Neuronal stem cell (in vitro differentiated cells): ENCODE measurements at regions not wholly inside any gene's neighbourhood (a gene's known extent, or its start where the extent isn't known, plus 50 kb on each side); places are given as distances from the start of the nearest gene placed in this dataset.

ENCODE experiments used
- DNase-seq: peaks from one replicate; pipeline ENCODE4 v3.0.0-alpha.2; 2013; ENCODE audit warnings: low spot score
- H2AFZ ChIP-seq: one replicate; pipeline ENCODE4 v1.6.1; 2013; ENCODE audit warnings: mild to moderate bottlenecking, low read length, inconsistent platforms
- H2AK5ac ChIP-seq: 2 replicates; pipeline ENCODE4 v1.6.1; 2013; ENCODE audit warnings: low read depth, mild to moderate bottlenecking, inconsistent platforms, low read length, moderate library complexity, mixed read lengths
- H2BK120ac ChIP-seq: 2 replicates; pipeline ENCODE4 v1.6.1; 2013; ENCODE audit warnings: low read depth, mild to moderate bottlenecking, inconsistent platforms, low read length, moderate library complexity, mixed read lengths
- H2BK12ac ChIP-seq: one replicate; pipeline ENCODE4 v1.6.1; 2013; ENCODE audit warnings: low read length, inconsistent platforms
- H2BK15ac ChIP-seq: 2 replicates; pipeline ENCODE4 v1.6.1; 2013; ENCODE audit warnings: mild to moderate bottlenecking, low read length, inconsistent platforms, mixed read lengths
- H2BK5ac ChIP-seq: one replicate; pipeline ENCODE4 v1.6.1; 2013; ENCODE audit warnings: inconsistent platforms, mild to moderate bottlenecking, low read length, moderate library complexity
- H3K14ac ChIP-seq: one replicate; pipeline ENCODE4 v1.6.1; 2013; ENCODE audit warnings: low read length, inconsistent platforms
- H3K18ac ChIP-seq: 2 replicates; pipeline ENCODE4 v1.6.1; 2013; ENCODE audit warnings: low read length, inconsistent platforms
- H3K23ac ChIP-seq: 2 replicates; pipeline ENCODE4 v1.6.1; 2013; ENCODE audit warnings: low read depth, mild to moderate bottlenecking, mixed read lengths, low read length, inconsistent platforms; ENCODE audit not compliant: poor library complexity
- H3K27ac ChIP-seq: replicated peaks from 3 replicates; pipeline ENCODE4 v1.5.1; 2013; ENCODE audit warnings: low read length, inconsistent platforms
- H3K27me3 ChIP-seq, 3 experiments: 2 replicates each; pipeline ENCODE4 v1.6.1; 2013; ENCODE audit warnings: low read length in 3 of 3, mild to moderate bottlenecking in 2 of 3, inconsistent platforms in 1 of 3, low read depth in 1 of 3, mixed read lengths in 1 of 3, moderate library complexity in 1 of 3; ENCODE audit not compliant: control insufficient read depth in 3 of 3, insufficient read depth in 3 of 3
- H3K36me3 ChIP-seq, 2 donors: replicated peaks in 1 of 2; 2 replicates each; pipeline ENCODE4 v1.6.1; 2013; ENCODE audit warnings: low read length in 2 of 2; ENCODE audit not compliant: control insufficient read depth in 2 of 2, insufficient read depth in 2 of 2
- H3K4ac ChIP-seq: 2 replicates; pipeline ENCODE4 v1.6.1; 2013; ENCODE audit warnings: inconsistent platforms, mild to moderate bottlenecking, low read length, moderate library complexity
- H3K4me1 ChIP-seq, 2 donors: 1 replicate in 1 of 2; 2 replicates in 1 of 2; pipeline ENCODE4 v1.6.1; 2013; ENCODE audit warnings: low read length in 2 of 2, low read depth in 1 of 2; ENCODE audit not compliant: control insufficient read depth in 2 of 2, insufficient read depth in 1 of 2
- H3K4me2 ChIP-seq: one replicate; pipeline ENCODE4 v1.6.1; 2013; ENCODE audit warnings: mild to moderate bottlenecking, low read length, inconsistent platforms; ENCODE audit not compliant: insufficient read depth, poor library complexity, severe bottlenecking
- H3K4me3 ChIP-seq, 2 donors: 2 replicates each; pipeline ENCODE4 v1.5.1; 2013; ENCODE audit warnings: low read length in 2 of 2, mild to moderate bottlenecking in 2 of 2, inconsistent platforms in 1 of 2, moderate library complexity in 1 of 2
- H3K79me1 ChIP-seq: one replicate; pipeline ENCODE4 v1.6.1; 2013; ENCODE audit warnings: low read depth, mild to moderate bottlenecking, inconsistent platforms, low read length, moderate library complexity
- H3K9ac ChIP-seq: one replicate; pipeline ENCODE4 v1.6.1; 2013; ENCODE audit warnings: mild to moderate bottlenecking, low read depth, low read length, inconsistent platforms; ENCODE audit not compliant: poor library complexity
- H3K9me3 ChIP-seq, 2 donors: replicated peaks in 1 of 2; 2 replicates each; pipeline versions ENCODE3 to v1.6.1; 2013; ENCODE audit warnings: low read length in 2 of 2, mild to moderate bottlenecking in 2 of 2, inconsistent platforms in 1 of 2, low read depth in 1 of 2, mixed read lengths in 1 of 2, moderate library complexity in 1 of 2; ENCODE audit not compliant: control insufficient read depth in 2 of 2, insufficient read depth in 1 of 2
- H4K8ac ChIP-seq: one replicate; pipeline ENCODE4 v1.6.1; 2013; ENCODE audit warnings: low read depth, mild to moderate bottlenecking, inconsistent platforms, low read length, moderate library complexity
- H4K91ac ChIP-seq: one replicate; pipeline ENCODE4 v1.6.1; 2013; ENCODE audit warnings: low read length, low read depth, mild to moderate bottlenecking, inconsistent platforms; ENCODE audit not compliant: poor library complexity
- WGBS, 2 donors: extraction: QIAGEN DNeasy Blood & Tissue Kit; methylation state at CpG; one replicate each; pipeline ENCODE4 v1.1.7; 2013; ENCODE audit warnings: missing lambda C conversion rate in 2 of 2, mixed read lengths in 1 of 2; ENCODE audit not compliant: insufficient read length in 2 of 2, insufficient replicate concordance in 1 of 2; ENCODE audit errors: extremely low coverage in 2 of 2; 5-methylcytosine and 5-hydroxymethylcytosine counted together

- Histone ChIP-seq H3K14ac (no peak overlapping the region), H3K9me3 (no peaks in the 10 kb centered on the region), H3K27ac (no peak overlapping the region), H2BK15ac (no peak overlapping the region), H3K27me3 (no peaks in the 10 kb centered on the region), H2BK120ac (no peak overlapping the region), H3K9ac (no peak overlapping the region), H2AFZ (no peak overlapping the region), H3K4me1 (no peaks in the 10 kb centered on the region), H4K91ac (no peak overlapping the region), H2BK12ac (no peak overlapping the region), H3K4ac (no peak overlapping the region), H2BK5ac (no peak overlapping the region), H3K36me3 (no peaks in the 10 kb centered on the region), H3K79me1 (no peaks in the 10 kb centered on the region), H3K4me3 (no peak overlapping the region), H3K4me2 (no peak overlapping the region), H4K8ac (no peak overlapping the region), H3K18ac (no peak overlapping the region), H3K23ac (no peak overlapping the region), H2AK5ac (no peak overlapping the region)
- no peak for DNase-seq
- WGBS, 2 donors, result no CpG with 5 or more reads among the region's 4 CpGs
Measured at GRCh38 chr13:107976628-107977027, 238.7 kb downstream of the LIG4 start.

GRCh38 chr13:107974409-107974808 lies 240.9 kb downstream of the LIG4 start:
- Histone ChIP-seq H3K4ac (no peak overlapping the region), H3K36me3 (no peaks in the 10 kb centered on the region), H3K4me2 (no peak overlapping the region), H3K23ac (no peak overlapping the region), H3K27ac (no peak overlapping the region), H4K8ac (no peak overlapping the region), H4K91ac (no peak overlapping the region), H2BK15ac (no peak overlapping the region), H3K4me1 (no peaks in the 10 kb centered on the region), H3K4me3 (no peak overlapping the region), H3K9me3 (no peaks in the 10 kb centered on the region), H2BK5ac (no peak overlapping the region), H3K79me1 (no peaks in the 10 kb centered on the region), H2BK120ac (no peak overlapping the region), H2AK5ac (no peak overlapping the region), H3K14ac (no peak overlapping the region), H3K18ac (no peak overlapping the region), H2BK12ac (no peak overlapping the region), H3K27me3 (no peaks in the 10 kb centered on the region), H2AFZ (no peak overlapping the region), H3K9ac (no peak overlapping the region)
- no peak for DNase-seq
- WGBS, 2 donors, result no CpG with 5 or more reads among the region's 2 CpGs

GRCh38 chr13:107969546-107969945 lies 245.8 kb downstream of the LIG4 start:
- H2BK12ac ChIP-seq, result no peak overlapping the region
- H3K4ac ChIP-seq, result no peak overlapping the region
- no peak overlapping the region for H3K27ac ChIP-seq
- H3K14ac ChIP-seq, result no peak overlapping the region
- H2AK5ac ChIP-seq, result no peak overlapping the region
- H4K91ac ChIP-seq, result no peak overlapping the region
- no peak overlapping the region for H2BK5ac ChIP-seq
- H2BK120ac ChIP-seq, result no peak overlapping the region
- DNase-seq, result no peak
- no peaks in the 10 kb centered on the region for H3K36me3 ChIP-seq
- H3K27me3 ChIP-seq, result no peaks in the 10 kb centered on the region
- H3K4me1 ChIP-seq, result no peaks in the 10 kb centered on the region
- H2AFZ ChIP-seq, result no peak overlapping the region
- no peak overlapping the region for H3K18ac ChIP-seq
- no CpG with 5 or more reads among the region's 1 CpG for WGBS, 2 donors
- no peak overlapping the region for H3K4me3 ChIP-seq
- no peaks in the 10 kb centered on the region for H3K79me1 ChIP-seq
- H2BK15ac ChIP-seq, result no peak overlapping the region
- H3K9me3 ChIP-seq, result no peaks in the 10 kb centered on the region
- H3K23ac ChIP-seq, result no peak overlapping the region
- no peak overlapping the region for H3K4me2 ChIP-seq
- H3K9ac ChIP-seq, result no peak overlapping the region
- no peak overlapping the region for H4K8ac ChIP-seq

- Histone ChIP-seq H3K27me3 (no peaks in the 10 kb centered on the region), H3K4me2 (no peak overlapping the region), H4K8ac (no peak overlapping the region), H2BK15ac (no peak overlapping the region), H3K79me1 (no peaks in the 10 kb centered on the region), H3K27ac (no peak overlapping the region), H3K4ac (no peak overlapping the region), H3K4me3 (no peak overlapping the region), H3K23ac (no peak overlapping the region), H2BK12ac (no peak overlapping the region), H3K18ac (no peak overlapping the region), H2AFZ (no peak overlapping the region), H3K9me3 (no peaks in the 10 kb centered on the region), H2BK120ac (no peak overlapping the region), H2BK5ac (no peak overlapping the region), H3K4me1 (no peaks in the 10 kb centered on the region), H3K9ac (no peak overlapping the region), H3K36me3 (no peaks in the 10 kb centered on the region), H2AK5ac (no peak overlapping the region), H4K91ac (no peak overlapping the region), H3K14ac (no peak overlapping the region)
- DNase-seq, result no peak
- WGBS, 2 donors, result no CpG with 5 or more reads among the region's 1 CpG
Measured at GRCh38 chr13:107968470-107968869, 246.9 kb downstream of the LIG4 start.
